ENCODE measurements at regions not wholly inside any gene's neighbourhood (a gene's known extent, or its start where the extent isn't known, plus 50 kb on each side); places are given as distances from the start of the nearest gene placed in this dataset.

DNA sequence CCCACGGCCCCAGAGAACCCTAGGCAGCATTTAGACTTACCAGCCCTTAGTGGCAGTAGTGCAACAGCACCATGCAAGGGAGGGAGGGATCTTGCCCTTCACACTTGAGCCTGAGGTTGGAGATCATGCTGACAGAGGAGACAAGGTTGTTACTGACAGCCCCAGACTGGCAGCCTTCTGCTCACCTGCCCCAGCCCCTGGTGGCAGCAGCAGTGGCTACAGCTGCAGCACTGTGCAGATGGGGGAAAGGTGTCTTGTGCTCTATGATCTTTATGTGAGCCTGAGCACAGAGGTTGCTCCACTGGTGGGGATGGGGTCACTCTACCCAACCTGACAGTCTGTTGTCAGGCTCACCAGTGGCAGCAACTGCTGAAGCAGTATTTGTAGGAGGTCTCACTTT is 501.2 kb upstream of the LRRTM4 start:
- DNase-seq (ENCODE audit: low read depth in 2 of 2): no peak

DNA sequence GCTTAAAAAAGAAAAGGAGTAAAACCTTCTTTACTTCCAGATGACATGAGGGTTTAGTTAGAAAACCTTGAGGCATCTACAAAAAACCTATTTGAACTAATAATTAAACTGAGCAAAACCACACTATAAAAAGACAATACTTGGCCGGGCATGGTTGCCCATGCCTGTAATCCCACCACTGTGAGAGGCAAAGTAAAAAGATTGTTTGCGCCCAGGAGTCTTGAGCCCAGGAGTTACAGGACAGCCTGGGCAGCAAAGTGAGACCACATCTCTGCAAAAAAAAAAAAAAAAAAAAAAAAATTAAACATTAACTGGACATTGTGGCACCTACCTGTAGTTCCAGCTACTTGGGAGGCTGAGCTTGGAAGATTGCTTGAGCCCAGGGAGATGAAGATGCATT is 502.8 kb upstream of the LRRTM4 start:
- no peak for DNase-seq (ENCODE audit: low read depth in 2 of 2)

DNA sequence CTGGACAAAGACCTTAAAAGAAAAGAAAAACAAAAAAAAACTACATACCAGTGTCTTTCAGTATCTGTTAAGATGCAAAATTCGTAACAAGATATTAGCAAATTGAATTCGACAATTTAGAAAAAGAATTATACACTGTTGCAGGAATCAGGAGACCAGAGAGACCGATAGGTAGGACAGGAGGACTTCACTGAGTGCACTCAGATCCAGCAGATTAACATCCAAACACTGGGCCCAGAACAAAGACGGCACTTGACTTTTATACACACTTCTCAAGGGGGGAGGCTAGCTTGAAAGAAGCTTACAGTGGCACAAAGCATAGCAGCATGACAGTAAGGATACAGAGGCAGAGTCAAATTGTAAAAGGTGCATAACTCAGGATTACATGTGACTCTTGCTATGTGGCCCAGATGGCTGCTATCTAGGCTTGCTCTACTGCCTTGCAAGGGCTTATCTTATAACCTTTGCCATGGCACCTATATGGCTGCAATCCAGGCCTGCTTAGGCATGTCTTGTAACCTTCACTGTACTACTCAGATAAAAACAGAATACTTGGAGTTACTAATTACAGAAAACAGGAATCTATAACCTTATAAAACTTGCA is 507.3 kb upstream of the LRRTM4 start:
- no peak for DNase-seq (ENCODE audit: low read depth in 2 of 2)

DNA sequence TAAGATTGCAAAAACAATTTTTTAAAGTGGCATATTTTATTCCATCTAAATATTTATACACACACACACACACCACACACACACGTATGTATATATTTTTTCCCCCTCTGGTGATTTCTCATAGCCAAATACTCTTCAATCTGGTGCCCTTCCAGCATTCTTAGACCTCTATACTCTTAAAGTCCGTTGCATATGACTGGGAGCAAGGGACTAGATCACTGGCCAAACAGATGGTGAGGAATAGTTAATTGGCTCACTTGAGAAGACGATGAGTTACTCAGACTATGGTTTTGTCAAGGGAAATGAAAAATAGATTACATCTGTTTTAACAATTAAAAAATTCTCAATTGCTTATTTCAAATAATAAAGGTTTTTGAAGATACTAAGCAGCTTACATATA is 512.5 kb upstream of the LRRTM4 start:
- no peak for DNase-seq (ENCODE audit: low read depth in 2 of 2)

DNA sequence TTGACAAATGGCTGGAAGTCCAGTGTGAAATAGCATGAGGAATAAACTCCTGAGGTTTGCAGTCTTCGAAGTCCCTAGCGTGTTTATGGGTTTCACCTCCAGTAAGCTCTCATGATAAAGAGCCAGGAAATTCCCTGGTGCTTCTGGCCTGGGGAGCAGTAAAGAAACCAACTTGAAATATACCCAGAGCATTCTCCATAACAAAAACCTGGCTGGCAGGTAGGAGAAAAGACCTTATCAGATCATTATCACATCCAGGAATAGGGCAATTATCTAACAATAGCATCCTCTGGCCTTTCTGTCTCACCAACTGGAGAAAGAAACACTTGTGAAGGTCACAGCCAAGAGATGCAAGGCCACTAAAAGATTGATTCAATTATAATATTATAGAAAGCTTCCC is 513.6 kb upstream of the LRRTM4 start:
- no peak for DNase-seq (ENCODE audit: low read depth in 2 of 2)

- DNase-seq (ENCODE audit: low read depth in 2 of 2): no peak
Measured at GRCh38 chr2:78051480-78051879, 529.3 kb upstream of the LRRTM4 start.

- DNase-seq (ENCODE audit: low read depth in 2 of 2): no peak
Measured at GRCh38 chr2:78056976-78057375, 534.8 kb upstream of the LRRTM4 start.

GRCh38 chr2:78061301-78061700 is 539.1 kb upstream of the LRRTM4 start:
- DNase-seq (ENCODE audit: low read depth in 2 of 2): no peak

- no peak for DNase-seq (ENCODE audit: low read depth in 2 of 2)
Measured at GRCh38 chr2:78061732-78062131, 539.6 kb upstream of the LRRTM4 start.

DNA sequence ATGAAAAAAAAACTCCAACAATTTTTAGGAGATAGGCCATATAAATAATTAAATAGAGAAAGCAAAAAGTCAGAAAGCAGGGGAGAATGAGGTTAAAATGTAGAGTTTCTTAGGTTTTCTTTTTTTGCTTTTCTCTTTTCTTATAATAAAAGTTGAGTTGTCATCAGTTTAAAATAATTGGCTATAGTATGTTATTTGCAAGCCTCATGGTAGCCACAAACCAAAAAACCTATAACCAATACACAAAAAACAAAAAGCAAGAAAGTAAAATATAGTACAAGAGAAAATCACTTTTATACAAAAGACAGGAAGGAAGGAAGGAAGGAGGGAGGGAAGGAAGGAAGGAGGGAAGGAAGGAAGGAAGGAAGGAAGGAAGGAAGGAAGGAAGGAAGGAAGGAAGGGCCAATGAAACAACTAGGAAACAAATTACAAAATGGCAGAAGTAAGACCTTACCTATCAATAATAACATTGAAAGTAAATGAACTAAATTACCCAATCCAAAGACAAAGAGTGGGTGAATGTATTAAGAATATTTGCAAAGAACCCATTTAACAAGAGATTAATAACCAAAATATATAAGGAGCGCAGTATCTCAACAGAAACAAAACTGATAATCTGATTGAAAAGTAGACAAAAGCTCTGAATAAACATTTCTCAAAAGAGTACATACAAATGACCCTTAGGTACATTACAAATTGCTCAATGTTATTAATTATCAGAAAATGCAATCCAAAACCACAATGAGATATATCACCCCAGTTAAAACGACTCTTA is 541.3 kb upstream of the LRRTM4 start:
- DNase-seq (ENCODE audit: low read depth in 2 of 2): no peak

DNA sequence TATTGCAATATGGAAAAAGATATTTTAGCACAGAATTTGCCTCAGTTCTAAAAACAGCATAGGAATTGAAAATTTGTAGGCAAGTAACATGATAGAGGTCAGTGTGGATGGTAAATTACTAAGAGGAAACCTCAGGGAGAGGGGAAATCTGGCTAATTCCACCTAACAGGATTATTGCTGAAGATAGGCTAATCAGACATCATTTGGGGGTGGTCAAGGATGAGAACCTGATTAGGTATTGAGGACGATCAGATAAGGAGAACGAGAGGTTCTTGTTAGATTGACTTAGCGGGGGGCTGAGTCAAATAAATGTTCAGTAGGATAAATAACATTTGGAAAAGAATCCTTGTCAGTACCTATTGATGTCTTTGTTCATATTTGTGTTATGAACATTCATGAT is 543.2 kb upstream of the LRRTM4 start:
- DNase-seq (ENCODE audit: low read depth in 2 of 2): no peak

GRCh38 chr2:78068808-78069207 is 546.6 kb upstream of the LRRTM4 start:
- no peak for DNase-seq (ENCODE audit: low read depth in 2 of 2)

DNA sequence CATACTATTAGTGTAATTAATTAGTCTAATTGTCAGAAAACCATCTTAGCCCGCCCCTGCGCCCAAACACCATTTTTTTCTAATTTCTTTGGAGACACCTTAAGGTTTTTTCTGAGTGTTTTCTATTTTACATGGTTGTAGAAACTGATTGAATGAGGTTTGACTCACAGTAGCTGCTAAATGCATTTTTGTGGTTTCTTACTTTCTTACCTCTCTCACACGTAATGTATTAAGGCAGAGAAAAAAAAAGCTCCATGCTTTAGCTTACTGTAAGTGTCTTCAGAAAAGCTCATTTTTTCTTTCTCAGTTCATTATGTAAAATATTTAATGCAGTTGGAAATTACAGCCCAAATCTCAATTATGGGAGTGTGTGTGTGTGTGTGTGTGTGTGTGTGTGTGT is 548.5 kb upstream of the LRRTM4 start:
- no peak for DNase-seq (ENCODE audit: low read depth in 2 of 2)

- no peak for DNase-seq (ENCODE audit: low read depth in 2 of 2)
Measured at GRCh38 chr2:78077633-78078032, 555.5 kb upstream of the LRRTM4 start.

GRCh38 chr2:78082555-78082954 is 560.4 kb upstream of the LRRTM4 start:
- DNase-seq (ENCODE audit: low read depth in 2 of 2): no peak

- no peak for DNase-seq (ENCODE audit: low read depth in 2 of 2)
Measured at GRCh38 chr2:78093436-78093835, 571.3 kb upstream of the LRRTM4 start.

DNA sequence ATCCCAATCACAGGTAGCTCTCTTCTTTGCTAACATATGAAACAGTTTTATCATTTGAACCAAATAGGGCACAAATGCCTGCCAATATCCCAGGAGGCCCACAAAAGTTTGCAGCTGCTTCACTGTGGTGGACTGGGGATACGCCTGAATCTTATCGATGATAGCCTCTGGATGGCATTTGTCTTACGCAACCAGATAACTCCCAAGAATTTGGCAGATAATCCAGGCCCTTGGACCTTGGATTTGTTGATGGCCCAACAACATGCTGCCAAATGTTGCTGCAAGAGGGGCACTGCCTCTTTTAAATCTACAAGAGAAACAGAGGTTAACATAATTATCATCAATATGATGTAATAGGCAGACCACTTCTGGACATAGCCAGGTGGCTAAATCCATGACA is 587.1 kb upstream of the LRRTM4 start:
- no peak for DNase-seq (ENCODE audit: low read depth in 2 of 2)

DNA sequence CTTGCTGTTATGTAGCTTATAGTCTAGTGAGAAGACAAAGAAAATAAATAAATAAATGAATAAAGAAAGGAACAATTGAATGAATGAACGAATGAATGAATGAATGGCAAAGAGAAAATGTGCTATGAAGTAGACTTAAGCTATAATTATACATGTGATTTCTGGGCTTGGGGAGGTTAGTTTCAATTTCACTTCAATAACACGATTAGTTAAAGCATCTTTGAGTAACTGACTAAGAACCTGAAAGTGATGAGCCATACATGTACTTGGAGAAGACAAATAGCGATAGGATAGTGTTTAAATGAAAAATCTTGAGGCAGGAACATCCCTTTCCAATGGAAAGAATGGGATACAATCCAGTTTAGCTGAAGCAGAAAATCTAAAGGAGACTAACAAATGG is 593.1 kb upstream of the LRRTM4 start:
- no peak for DNase-seq (ENCODE audit: low read depth in 2 of 2)

GRCh38 chr2:78118037-78118436 is 595.9 kb upstream of the LRRTM4 start:
- no peak for DNase-seq (ENCODE audit: low read depth in 2 of 2)

- DNase-seq (ENCODE audit: low read depth in 2 of 2): no peak
Measured at GRCh38 chr2:78120275-78120674, 598.1 kb upstream of the LRRTM4 start.

DNA sequence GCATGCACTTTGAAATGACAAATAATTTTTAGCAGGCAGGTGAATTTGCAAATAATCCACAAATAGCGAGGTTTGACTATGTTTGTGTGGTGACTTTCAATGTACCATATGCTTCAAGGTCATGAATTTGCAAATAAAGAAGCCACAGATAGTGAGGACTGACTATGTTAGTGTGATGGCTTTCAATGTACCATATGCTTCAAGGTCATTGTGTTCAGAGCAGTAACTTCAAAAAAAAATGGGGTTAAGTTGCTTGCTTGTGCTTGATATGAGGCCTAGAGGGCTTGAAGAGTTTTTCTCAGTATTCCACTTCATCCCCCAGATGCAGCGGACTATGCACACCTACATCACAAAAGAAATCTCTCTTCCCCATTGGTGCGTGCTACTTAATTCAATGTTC is 602.9 kb upstream of the LRRTM4 start:
- no peak for DNase-seq (ENCODE audit: low read depth in 2 of 2)

DNA sequence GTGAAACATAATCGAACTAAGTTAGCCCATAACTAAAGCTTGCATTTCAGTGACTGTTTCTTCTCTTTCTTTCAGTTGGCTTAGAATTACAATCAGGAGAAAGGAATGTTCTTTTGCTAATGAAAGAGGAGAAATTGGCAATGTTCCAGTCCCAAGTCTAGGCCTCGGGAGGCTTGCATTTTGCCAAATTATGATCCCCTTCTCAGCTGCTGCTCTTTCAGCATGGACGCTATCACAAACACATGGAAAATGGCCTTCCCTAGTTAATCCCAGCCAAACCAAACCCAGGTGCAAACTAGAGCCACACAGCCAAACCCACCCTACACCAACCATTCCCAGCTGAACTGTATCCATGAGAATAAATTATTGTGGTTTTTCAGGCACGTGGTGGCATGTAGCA is 605.2 kb upstream of the LRRTM4 start:
- DNase-seq (ENCODE audit: low read depth in 2 of 2): no peak

GRCh38 chr2:78132391-78133370 is 610.5 kb upstream of the LRRTM4 start:
- no peak for DNase-seq (ENCODE audit: low read depth in 2 of 2)

Measured in fibroblast of skin of left biceps (primary cell).